H1 (cell line): ENCODE measurements at regions not wholly inside any gene's neighbourhood (a gene's known extent, or its start where the extent isn't known, plus 50 kb on each side); places are given as distances from the start of the nearest gene placed in this dataset.

Experiments used
- CTCF ChIA-PET: fragments of 300-600 bp; sonication (Branson Sonifier 250); formaldehyde crosslinking; loops from one replicate; lab custom pipeline; 2021; ENCODE audit not compliant: partially characterized antibody; lab: Charles Lee
- POLR2A ChIA-PET: fragments of 300-600 bp; sonication (Branson Sonifier 250); formaldehyde crosslinking; loops from one replicate; lab custom pipeline; 2021; ENCODE audit warnings: inconsistent platforms; ENCODE audit not compliant: partially characterized antibody; lab: Charles Lee
- DNase-seq, 2 experiments: peaks; one replicate each; pipeline versions ENCODE4 v3.0.0 to v3.0.0-alpha.2; 2010 to 2022; ENCODE audit warnings: low spot score in 2 of 2, low read depth in 1 of 2, mixed read lengths in 1 of 2
- FAIRE-seq: peaks from 2 replicates; lab custom pipeline; 2011; peaks lifted over from hg19 to GRCh38; lab: Jason Lieb, UNC
- H2AFZ ChIP-seq: 2 replicates; pipeline ENCODE4 v1.8.1; 2012; ENCODE audit warnings: low read length, inconsistent platforms
- H2AK5ac ChIP-seq: 2 replicates; pipeline ENCODE4 v1.6.1; 2013; ENCODE audit warnings: low read depth, low read length
- H2BK120ac ChIP-seq: replicated peaks from 2 replicates; pipeline ENCODE3; 2013; ENCODE audit warnings: low read depth, low read length, inconsistent platforms
- H2BK12ac ChIP-seq: 2 replicates; pipeline ENCODE4 v1.6.1; 2013; ENCODE audit warnings: low read depth, low read length
- H2BK15ac ChIP-seq: 2 replicates; pipeline ENCODE4 v1.6.1; 2013; ENCODE audit warnings: low read length
- H2BK20ac ChIP-seq: 2 replicates; pipeline ENCODE4 v1.6.1; 2013; ENCODE audit warnings: low read length
- H2BK5ac ChIP-seq: 2 replicates; pipeline ENCODE4 v1.6.1; 2013; ENCODE audit warnings: low read depth, low read length
- H3K14ac ChIP-seq: 2 replicates; pipeline ENCODE4 v1.6.1; 2013; ENCODE audit warnings: inconsistent platforms; ENCODE audit not compliant: insufficient read length
- H3K18ac ChIP-seq: 2 replicates; pipeline ENCODE4 v1.6.1; 2013; ENCODE audit warnings: low read length; ENCODE audit errors: extremely low read depth
- H3K23ac ChIP-seq: 2 replicates; pipeline ENCODE4 v1.6.1; 2013; ENCODE audit warnings: inconsistent platforms; ENCODE audit not compliant: insufficient read length
- H3K23me2 ChIP-seq: 2 replicates; pipeline ENCODE4 v1.6.1; 2013; ENCODE audit warnings: low read depth, low read length
- H3K27ac ChIP-seq: 2 replicates; pipeline ENCODE4 v1.6.1; 2011; ENCODE audit warnings: low read depth, low read length, inconsistent platforms
- H3K27me3 ChIP-seq, 4 experiments: replicated peaks in 1 of 4; 1 replicate in 1 of 4; 2 replicates in 3 of 4; pipeline versions ENCODE4 v1.6.1 to v1.8.1; 2011 to 2013; ENCODE audit warnings: low read length in 3 of 4, mild to moderate bottlenecking in 3 of 4, inconsistent platforms in 2 of 4, mixed read lengths in 2 of 4, moderate library complexity in 1 of 4; ENCODE audit not compliant: control insufficient read depth in 3 of 4, insufficient read depth in 3 of 4; ENCODE audit errors: extremely low read depth in 1 of 4
- H3K36me3 ChIP-seq, 4 experiments: 2 replicates each; pipeline versions ENCODE4 v1.6.1 to v1.8.1; 2011 to 2013; ENCODE audit warnings: mild to moderate bottlenecking in 4 of 4, low read length in 3 of 4, moderate library complexity in 2 of 4, control low read depth in 1 of 4, inconsistent platforms in 1 of 4; ENCODE audit not compliant: insufficient read depth in 4 of 4, control insufficient read depth in 2 of 4
- H3K4ac ChIP-seq: replicated peaks from 2 replicates; pipeline ENCODE3; 2013; ENCODE audit warnings: low read length, low read depth, mixed read lengths, inconsistent platforms; ENCODE audit not compliant: insufficient read length
- H3K4me1 ChIP-seq, 4 experiments: replicated peaks in 1 of 4; 1 replicate in 1 of 4; 2 replicates in 3 of 4; pipeline versions ENCODE4 v1.6.1 to v1.8.1; 2011 to 2013; ENCODE audit warnings: low read length in 3 of 4, inconsistent platforms in 2 of 4, mixed read lengths in 1 of 4; ENCODE audit not compliant: insufficient read depth in 4 of 4, control insufficient read depth in 3 of 4
- H3K4me2 ChIP-seq, 2 experiments: 2 replicates each; pipeline versions ENCODE4 v1.6.1 to v1.8.1; 2011 to 2013; ENCODE audit warnings: low read depth in 2 of 2, low read length in 2 of 2, control low read depth in 1 of 2, inconsistent platforms in 1 of 2, mild to moderate bottlenecking in 1 of 2; ENCODE audit not compliant: insufficient read depth in 1 of 2
- H3K4me3 ChIP-seq, 4 experiments: fragments of 200-600, 300-600 bp in 1 of 4; sonication (generic), shearing (Covaris generic), sonication (Bioruptor Twin) in 1 of 4; 2 replicates each; pipeline versions ENCODE4 v1.5.1 to v1.8.1; 2011 to 2016; ENCODE audit warnings: low read length in 4 of 4, low read depth in 3 of 4, control low read depth in 2 of 4, inconsistent platforms in 2 of 4, mild to moderate bottlenecking in 2 of 4, mixed read lengths in 1 of 4, moderate library complexity in 1 of 4; ENCODE audit not compliant: insufficient read depth in 2 of 4; ENCODE audit errors: extremely low read depth in 1 of 4
- H3K56ac ChIP-seq: replicated peaks from 2 replicates; pipeline ENCODE3; 2013; ENCODE audit warnings: low read depth, mild to moderate bottlenecking, mixed read lengths, low read length, inconsistent platforms; ENCODE audit not compliant: insufficient read length
- H3K79me1 ChIP-seq: 2 replicates; pipeline ENCODE4 v1.6.1; 2013; ENCODE audit warnings: low read depth, low read length, control low read depth
- H3K79me2 ChIP-seq, 2 experiments: 2 replicates each; pipeline versions ENCODE4 v1.6.1 to v1.8.1; 2012 to 2013; ENCODE audit warnings: low read length in 2 of 2, mild to moderate bottlenecking in 2 of 2, inconsistent platforms in 1 of 2; ENCODE audit not compliant: insufficient read depth in 2 of 2, control insufficient read depth in 1 of 2
- H3K9ac ChIP-seq, 4 experiments: replicated peaks in 1 of 4; 1 replicate in 1 of 4; 2 replicates in 3 of 4; pipeline versions ENCODE4 v1.6.1 to v1.8.1; 2011 to 2013; ENCODE audit warnings: low read depth in 3 of 4, low read length in 3 of 4, control low read depth in 2 of 4, mild to moderate bottlenecking in 2 of 4, moderate library complexity in 2 of 4, inconsistent platforms in 1 of 4; ENCODE audit errors: extremely low read depth in 1 of 4
- H3K9me3 ChIP-seq, 2 experiments: 2 replicates each; pipeline versions ENCODE4 v1.6.1 to v1.8.1; 2012 to 2013; ENCODE audit warnings: mild to moderate bottlenecking in 2 of 2, moderate library complexity in 2 of 2, control low read depth in 1 of 2, inconsistent platforms in 1 of 2, low read depth in 1 of 2, low read length in 1 of 2, mixed read lengths in 1 of 2; ENCODE audit not compliant: insufficient read depth in 2 of 2
- H4K20me1 ChIP-seq, 2 experiments: replicated peaks in 1 of 2; 2 replicates each; pipeline versions ENCODE3 to v1.8.1; 2011 to 2013; ENCODE audit warnings: inconsistent platforms in 2 of 2, low read length in 2 of 2, mild to moderate bottlenecking in 1 of 2; ENCODE audit not compliant: insufficient read depth in 2 of 2, control insufficient read depth in 1 of 2
- H4K5ac ChIP-seq: 2 replicates; pipeline ENCODE4 v1.6.1; 2013; ENCODE audit warnings: low read length, low read depth, mixed read lengths, inconsistent platforms; ENCODE audit not compliant: insufficient read length
- H4K8ac ChIP-seq: 2 replicates; pipeline ENCODE4 v1.8.0; 2013; ENCODE audit warnings: mild to moderate bottlenecking, moderate library complexity, low read length, inconsistent platforms; ENCODE audit not compliant: insufficient read depth; ENCODE audit errors: extremely low read depth
- H4K91ac ChIP-seq: replicated peaks from 2 replicates; pipeline ENCODE3; 2013; ENCODE audit warnings: low read length, mixed read lengths, inconsistent platforms; ENCODE audit not compliant: insufficient read length
- CBX5 ChIP-seq: fragments of 300-800, 300-1000 bp; sonication (generic); IDR thresholded peaks from 2 replicates; pipeline ENCODE4 v1.7.1; 2016; ENCODE audit warnings: antibody characterized with exemption, low read length, low read depth
- CBX8 ChIP-seq: fragments of 300-800, 300-1000 bp; sonication (generic); IDR thresholded peaks from 2 replicates; pipeline ENCODE4 v1.7.1; 2016; ENCODE audit warnings: low read depth, low read length, borderline replicate concordance
- CHD2 ChIP-seq: IDR thresholded peaks from 2 replicates; pipeline ENCODE4 v1.6.1; 2012; ENCODE audit warnings: low read length, improper control_type of control experiment
- POU5F1 ChIP-seq: IDR thresholded peaks from 2 replicates; pipeline ENCODE4 v1.6.1; 2011; ENCODE audit warnings: low read depth, mild to moderate bottlenecking, low read length, moderate library complexity
- SP2 ChIP-seq: IDR thresholded peaks from 2 replicates; pipeline ENCODE4 v1.6.1; 2012; ENCODE audit warnings: mild to moderate bottlenecking, low read length, inconsistent platforms
- WGBS, 2 experiments: shearing (Covaris generic) in 1 of 2; methylation state at CpG; one replicate each; pipeline versions ENCODE4 v1.1.6 to v1.1.7; 2013 to 2015; ENCODE audit warnings: low lambda C conversion rate in 2 of 2, mixed read lengths in 2 of 2, inconsistent platforms in 1 of 2, low coverage in 1 of 2, missing lambda C conversion rate in 1 of 2; ENCODE audit not compliant: insufficient replicate concordance in 2 of 2, insufficient coverage in 1 of 2, insufficient read length in 1 of 2; ENCODE audit errors: extremely low coverage in 1 of 2, missing lambda C conversion rate in 1 of 2; 5-methylcytosine and 5-hydroxymethylcytosine counted together

GRCh38 chr13:73223372-73223781 is 164.6 kb downstream of the KLF5 start:
- WGBS, 2 experiments: 79% methylated on average over 5 of the region's 5 CpGs; no CpG with 5 or more reads in 1 of the 2 experiments
- CTCF ChIA-PET: no interaction called here
- Histone ChIP-seq H3K23ac (no peak overlapping the region), H3K9me3 (no peaks in the 10 kb centered on the region), H2BK5ac (no peak overlapping the region), H3K9ac (no peak overlapping the region), H4K91ac (no peak overlapping the region), H3K36me3 (no peaks in the 10 kb centered on the region), H3K14ac (no peak overlapping the region), H3K27me3 (no peaks in the 10 kb centered on the region), H3K18ac (no peak overlapping the region), H2AFZ (no peak overlapping the region), H2BK12ac (no peak overlapping the region), H3K4me1 (peaks cover 0 to 4% (median 1%) of the 10 kb centered on the region in 4 experiments; a peak in 1 of 7 replicates), H4K5ac (no peak overlapping the region), H3K79me2 (no peaks in the 10 kb centered on the region), H2BK120ac (no peak overlapping the region), H3K79me1 (no peaks in the 10 kb centered on the region), H3K23me2 (no peaks in the 10 kb centered on the region), H3K4me3 (no peak overlapping the region), H3K4ac (no peak overlapping the region), H3K56ac (no peak overlapping the region)
- no peak for FAIRE-seq
- POLR2A ChIA-PET: no interaction called here
- TF ChIP-seq SP2: no peak
- TF ChIP-seq CHD2: no peak
- TF ChIP-seq POU5F1: no peak
- no peak for TF ChIP-seq CBX8
- TF ChIP-seq CBX5: no peak
- TF ChIP-seq, all 59 proteins: peak for 0
- no peak overlapping the region for H2AK5ac ChIP-seq
- no peak overlapping the region for H3K27ac ChIP-seq
- H3K4me2 ChIP-seq: no peak overlapping the region
- H4K8ac ChIP-seq: no peak overlapping the region
- no peak for DNase-seq
- H4K20me1 ChIP-seq: no peaks in the 10 kb centered on the region
- H2BK20ac ChIP-seq: no peak overlapping the region
- no peak overlapping the region for H2BK15ac ChIP-seq
